ENCODE measurements at regions not wholly inside any gene's neighbourhood (a gene's known extent, or its start where the extent isn't known, plus 50 kb on each side); places are given as distances from the start of the nearest gene placed in this dataset.
"Not testable (repeated sequence)": the region's sequence is repeated elsewhere in the genome, so short reads cannot be mapped to it uniquely, and the experiment has no call there.

DNA sequence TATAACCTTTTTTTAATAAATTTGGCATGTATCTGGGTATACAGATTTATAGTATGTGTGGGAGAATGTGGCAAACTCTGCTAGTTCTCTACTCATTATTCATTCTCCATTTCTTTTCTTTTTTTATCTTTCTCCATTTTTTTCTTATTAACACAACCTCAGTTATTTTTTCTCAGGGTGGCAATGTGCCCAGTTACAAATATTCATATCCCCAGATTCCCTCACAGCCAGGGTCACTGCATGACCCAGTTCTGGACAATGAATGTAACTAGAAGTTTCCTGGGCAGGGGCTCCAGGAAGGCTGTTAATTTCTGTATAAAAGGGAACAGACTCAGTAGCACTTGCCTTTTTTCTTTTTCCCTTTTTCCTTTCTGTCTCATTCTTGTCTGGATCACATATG is 95.6 kb downstream of the VCPKMT start:
- DNase-seq: no peak

DNA sequence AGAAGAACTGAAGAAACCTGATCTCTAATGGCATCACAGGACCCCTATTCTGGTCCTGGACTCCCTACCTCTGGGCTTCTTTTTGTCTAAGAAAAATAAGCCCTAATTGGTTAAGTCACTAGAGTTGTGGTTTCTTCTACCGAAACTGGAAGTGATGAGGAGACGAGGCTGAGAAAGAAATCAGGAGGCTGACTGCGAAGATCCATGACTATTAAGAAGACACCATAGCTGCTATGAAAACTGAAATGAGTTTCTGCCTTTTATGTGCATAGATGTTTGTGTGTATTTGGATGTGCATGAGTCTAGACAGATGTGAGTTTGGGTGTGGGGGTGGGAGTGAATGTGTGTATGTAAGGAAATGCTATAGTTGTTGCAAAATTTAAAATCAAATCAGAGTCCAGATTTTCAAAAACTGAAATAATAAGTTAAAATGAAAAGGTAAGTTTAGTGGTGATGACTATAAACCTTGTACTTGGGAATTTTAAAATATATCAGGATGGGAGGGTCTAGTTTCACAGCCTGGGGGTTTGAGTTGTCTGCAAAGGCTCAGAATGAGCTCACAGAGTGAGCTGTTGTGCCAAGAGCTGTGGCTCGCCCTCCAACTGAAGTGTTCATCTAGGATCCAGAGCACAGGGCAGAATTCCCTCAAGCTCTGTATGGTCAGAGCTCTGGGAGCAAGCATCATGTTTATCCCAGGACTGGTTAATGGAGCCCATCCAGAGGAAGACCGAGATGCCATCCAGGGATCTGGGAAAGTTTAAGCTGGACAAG is 94.9 kb downstream of the VCPKMT start:
- no peak for DNase-seq

DNA sequence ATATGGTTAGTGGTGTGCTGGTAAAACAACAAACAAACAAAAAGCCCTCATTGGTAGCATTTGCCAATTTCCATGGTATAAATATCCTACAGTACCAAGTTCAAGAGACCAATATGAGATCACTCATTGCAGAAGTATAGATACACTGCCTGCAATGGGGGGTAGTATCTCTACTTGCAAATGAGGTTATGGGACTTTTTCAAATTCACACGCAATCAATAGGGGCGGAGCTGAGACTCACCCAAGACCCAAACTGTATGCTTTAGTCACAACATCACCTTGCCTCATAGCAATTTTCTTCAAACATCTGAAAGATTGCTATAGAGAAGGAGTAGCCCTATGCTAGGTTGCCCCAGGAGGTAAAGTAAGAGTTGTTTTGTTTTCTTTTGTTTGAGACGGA is 93.7 kb downstream of the VCPKMT start:
- no peak for DNase-seq

DNA sequence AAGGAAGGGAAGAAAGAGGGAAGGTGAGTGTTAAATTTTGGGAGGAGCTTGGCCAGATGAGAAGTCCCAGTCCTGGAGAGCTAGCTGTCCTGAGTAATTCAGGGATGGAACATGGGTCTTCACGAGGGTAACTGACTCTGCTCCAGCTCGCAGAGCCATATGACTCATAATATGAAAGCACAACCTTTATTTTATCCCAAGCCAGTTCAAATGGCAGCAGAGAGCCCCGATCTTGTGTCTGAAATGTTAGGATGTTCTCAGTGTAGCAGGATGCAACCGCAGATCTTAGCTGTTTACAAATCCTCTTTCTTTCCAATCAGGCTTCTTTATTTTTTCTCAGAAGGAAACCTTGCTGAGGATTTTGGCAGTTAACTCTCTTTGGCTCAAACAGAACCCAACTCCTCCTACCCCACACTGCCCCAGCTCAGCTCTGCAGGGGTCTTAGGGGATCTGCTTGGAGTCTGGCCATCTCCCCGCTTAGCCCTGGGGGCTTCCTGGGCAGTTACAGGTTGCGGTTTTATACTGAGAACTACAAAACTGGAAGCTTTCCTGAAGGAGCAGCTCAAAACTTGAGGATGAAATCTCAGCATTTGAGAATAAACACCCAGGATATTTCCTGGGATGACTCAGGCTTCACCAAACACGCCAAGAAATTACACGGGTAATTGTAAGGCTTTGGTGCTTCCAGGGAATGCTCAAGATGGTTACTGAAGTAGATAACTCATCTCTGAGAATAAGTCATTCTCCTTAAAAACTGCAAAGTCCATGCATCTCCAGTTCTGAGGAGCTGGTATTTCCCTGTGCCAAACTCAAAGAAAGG is 92.5 kb downstream of the VCPKMT start:
- no peak for DNase-seq

DNA sequence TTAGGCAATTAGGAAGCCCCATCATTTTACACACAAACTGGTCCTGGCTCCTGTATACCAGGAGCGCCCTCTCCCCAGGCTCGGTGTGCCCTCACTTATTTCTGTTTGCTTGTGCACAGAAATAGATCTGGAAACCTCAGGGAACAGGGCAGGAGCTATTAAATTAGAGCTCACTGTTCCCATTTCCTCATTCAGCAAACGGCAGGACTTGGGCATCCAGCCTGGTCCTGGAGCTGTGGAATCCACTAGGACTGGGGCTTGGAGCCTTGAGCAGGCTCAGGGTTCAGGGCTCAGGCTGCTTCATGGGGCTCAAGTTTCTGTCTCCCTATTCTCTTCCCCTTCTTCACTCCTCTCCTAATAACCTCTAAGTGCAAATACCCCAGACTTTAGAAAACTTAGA is 91.3 kb downstream of the VCPKMT start:
- DNase-seq: no peak

DNA sequence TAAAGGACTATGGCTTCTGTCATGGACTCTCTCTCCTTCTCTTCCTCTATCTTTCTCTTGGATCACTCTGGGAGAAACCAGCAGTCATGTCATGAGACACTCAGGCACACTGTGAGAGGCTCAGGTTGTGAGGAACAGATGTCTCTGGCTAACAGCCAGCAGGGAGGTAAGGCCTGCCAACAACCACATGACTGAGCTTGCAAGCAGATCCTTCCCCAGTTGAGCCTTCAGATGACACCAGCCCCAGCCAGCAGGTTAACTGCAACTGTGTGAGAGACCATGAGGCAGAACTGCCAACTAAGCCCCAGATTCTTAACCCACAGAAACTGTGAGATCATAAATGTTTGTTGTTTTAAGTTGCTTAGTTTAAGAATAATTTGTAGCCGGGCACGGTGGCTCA is 90.6 kb downstream of the VCPKMT start:
- no peak for DNase-seq

DNA sequence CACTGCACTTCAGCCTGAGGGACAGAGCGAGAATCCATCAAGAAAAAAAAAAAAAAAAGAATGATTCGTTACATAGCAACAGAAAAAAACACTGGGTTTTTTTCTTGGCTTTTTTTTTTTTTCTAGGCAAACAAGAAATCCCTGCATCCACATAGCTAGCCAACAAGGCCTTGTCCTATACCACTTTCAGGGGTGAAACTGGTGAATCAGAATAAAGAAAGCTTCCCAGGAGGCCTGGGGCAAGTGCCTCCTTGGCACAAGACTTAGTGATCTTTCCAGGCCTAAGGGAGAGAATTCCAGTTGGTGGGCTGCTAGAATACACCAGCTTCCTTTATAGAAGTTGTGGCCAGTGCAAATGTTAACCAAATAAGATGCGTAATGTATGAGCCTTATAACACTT is 90.0 kb downstream of the VCPKMT start:
- DNase-seq: no peak

DNA sequence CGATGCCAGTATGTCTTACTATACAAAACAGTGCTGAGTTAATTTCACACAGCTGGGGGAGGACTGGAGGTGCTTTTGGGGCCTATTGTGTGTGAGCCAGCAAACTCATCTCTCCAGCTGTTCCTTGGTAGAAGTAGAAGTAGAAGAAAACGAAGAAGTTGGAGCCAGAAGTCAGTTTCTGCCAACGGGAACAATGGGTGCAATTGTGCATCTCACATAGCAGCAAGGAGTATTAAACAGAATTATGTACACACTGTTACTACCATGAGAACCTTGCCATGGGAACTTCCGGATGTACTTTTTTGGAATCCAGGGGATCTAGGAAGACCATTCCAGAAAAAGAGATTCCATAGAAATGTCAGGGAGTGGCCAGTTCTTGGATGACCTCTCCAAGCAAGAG is 88.6 kb downstream of the VCPKMT start:
- DNase-seq: no peak

DNA sequence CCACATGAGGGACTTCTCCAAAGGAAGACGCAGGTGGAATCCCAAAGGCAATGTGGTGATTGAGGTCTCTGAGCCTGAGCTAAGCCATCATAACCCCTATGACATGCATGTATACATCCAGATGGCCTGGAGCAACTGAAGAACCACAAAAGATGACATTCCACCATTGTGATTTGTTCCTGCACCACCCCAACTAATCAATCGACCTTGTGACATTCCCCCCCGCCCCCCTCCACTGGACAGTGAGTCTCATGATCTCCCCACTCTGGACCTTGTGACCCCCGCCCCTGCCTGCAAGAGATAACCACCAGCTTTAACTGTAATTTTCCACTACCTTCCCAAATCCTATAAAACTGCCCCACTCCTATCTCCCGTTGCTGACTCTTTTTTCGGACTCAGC is 87.9 kb downstream of the VCPKMT start:
- no peak for DNase-seq

DNA sequence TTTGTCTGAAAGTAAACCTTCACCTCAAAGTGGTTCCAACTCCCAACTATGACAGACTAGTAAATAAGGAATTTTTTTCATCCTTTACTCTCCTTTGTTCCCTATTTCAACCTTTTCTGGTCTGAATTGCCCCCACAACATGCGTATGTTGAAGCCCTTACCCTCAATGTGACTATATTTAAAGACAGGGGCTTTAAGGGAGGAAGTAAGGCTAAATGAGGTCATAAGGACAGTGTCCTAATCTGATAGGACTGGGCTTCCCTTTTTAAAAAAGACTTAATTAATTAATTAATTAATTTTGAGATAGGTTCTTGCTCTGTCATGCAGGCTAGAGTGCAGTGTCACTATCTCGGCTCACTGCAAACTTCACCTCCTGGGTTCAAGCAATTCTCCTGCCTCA is 86.3 kb downstream of the VCPKMT start:
- DNase-seq: no peak

DNA sequence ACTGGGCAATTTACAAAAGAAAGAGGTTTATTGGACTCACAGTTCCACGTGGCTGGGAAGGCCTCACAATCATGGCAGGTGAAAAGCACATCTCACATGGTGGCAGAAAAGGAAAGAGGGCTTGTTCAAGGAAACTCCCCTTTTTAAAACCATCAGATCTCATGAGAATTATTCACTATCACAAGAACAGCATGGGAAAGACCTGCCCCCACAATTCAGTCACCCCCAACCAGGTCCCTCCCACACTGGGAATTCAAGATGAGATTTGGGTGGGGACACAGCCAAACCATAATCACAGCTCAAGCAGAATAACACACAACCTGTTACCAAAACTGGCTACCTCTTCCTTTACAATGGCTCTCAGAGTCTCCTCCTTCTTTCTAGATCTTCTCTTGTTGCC is 85.5 kb downstream of the VCPKMT start:
- not testable (repeated sequence) for DNase-seq

DNA sequence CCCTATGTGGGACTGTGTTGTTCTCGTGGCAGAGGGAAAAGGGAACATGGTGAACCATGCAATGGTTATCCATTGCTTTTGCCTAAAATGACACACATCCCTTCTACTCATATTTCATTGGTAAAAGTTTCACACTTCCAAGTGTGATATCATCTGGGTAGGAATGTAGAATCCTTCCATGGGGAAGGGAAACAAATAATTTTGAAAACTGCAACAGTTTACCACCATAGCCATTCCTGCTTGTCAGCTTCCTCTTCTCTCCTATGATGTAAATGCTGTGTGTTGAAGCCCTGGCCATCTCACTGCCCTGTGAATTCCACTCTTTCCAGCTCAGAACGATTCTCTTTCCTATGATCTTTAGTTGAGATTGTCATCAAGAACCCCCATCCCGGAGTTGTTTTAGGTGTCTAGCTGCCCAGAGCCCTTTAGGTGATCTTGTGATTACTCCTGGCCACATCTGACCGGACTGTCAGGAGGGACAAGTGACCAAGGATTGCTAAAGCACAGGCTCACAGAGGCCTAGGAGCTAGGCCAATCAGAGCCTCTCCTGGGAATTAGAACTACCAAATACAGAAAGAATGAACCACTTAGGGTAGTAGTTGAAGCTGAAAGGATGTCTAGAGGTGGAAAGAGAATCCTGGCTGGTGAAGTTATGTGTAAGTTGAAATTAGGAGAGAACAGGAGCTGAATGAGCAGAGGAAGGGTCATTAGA is 84.6 kb downstream of the VCPKMT start:
- no peak for DNase-seq

DNA sequence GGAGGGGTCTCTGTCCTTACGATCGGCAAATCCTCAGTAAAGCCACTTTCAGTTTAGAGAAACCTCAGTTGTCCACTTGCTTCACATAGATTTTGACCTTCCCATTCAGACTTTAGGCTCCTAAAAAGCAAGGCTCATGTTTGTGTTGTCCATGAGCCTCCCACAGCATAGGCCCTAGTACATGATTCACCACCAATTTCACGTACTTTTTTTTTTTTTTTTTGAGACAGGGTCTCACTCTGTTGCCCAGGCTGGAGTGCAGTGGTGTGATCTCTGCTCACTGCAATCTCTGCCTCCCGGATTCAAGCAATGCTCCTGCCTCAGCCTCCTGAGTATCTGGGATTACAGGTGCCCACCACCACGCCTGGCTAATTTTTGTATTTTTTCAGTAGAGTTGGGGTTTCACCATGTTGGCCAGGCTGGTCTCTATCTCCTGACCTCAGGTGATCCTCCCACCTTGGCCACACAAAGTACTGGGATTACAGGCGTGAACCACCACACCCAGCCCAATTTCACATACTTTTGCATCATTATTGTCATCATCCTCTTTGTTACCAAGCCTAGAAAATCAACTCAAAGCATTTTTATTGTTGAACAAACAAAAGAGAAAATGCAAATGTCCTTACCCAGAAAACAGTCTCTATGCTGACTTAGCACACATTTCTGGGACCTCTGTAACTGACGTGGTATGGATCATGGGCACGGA is 83.8 kb downstream of the VCPKMT start:
- not testable (repeated sequence) for DNase-seq

DNA sequence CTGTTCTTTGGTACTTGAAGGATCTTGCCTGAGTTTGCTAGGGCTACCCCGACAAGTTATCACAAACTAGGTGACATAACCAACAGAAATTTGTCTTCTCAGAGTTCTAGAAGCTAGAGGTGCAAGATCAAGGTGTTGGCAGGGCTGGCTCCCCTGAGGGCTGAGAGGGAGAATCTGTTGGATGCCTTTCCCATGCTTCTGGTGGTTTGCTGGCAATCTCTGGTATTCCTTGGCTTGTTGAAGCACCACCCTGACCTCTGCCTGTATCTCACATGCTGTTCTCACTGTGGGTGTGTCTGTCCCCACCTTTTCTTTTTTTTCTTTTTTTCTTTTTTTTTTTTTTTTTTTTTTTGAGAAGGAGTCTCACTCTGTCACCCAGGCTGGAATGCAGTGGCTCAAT is 81.2 kb downstream of the VCPKMT start:
- no peak for DNase-seq

DNA sequence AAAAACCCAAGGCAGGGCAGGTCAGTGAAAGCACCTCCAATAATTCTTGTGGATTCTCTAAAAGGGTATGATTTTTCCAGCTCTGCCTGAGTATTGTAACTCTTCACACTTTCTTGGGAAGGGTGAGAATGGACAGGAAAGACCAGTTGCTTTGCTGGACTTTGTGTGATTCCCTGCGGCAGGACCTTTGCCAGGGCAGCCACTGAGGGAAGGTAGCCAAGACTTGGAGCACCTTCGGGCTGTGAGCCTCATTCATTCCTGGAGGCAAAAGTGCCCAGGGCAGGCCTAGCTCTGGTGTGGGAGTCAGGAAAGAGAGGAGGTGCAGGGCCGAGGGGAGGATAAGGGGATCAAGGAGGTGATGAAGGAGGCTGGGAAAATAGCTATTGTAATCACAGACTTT is 80.2 kb downstream of the VCPKMT start:
- no peak for DNase-seq

DNA sequence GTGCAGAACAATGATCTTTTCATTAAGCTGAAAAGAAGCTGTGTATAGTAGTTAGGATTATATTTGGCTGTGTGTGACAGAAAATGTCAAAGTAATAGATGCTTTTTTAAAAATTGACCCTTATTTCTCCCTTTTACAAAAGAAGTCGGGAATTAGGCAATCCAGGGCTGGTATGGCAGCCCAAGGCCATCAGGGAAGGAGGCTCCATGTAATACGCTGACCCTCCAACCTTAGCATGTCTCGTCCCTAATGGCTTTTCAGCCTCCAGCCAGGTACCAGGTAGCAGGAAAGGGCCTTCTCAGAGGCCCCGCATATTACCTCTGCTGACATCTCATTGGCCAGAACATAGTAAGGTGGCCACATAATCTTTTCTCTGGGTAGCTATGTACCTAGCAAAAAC is 79.7 kb downstream of the VCPKMT start:
- no peak for DNase-seq

DNA sequence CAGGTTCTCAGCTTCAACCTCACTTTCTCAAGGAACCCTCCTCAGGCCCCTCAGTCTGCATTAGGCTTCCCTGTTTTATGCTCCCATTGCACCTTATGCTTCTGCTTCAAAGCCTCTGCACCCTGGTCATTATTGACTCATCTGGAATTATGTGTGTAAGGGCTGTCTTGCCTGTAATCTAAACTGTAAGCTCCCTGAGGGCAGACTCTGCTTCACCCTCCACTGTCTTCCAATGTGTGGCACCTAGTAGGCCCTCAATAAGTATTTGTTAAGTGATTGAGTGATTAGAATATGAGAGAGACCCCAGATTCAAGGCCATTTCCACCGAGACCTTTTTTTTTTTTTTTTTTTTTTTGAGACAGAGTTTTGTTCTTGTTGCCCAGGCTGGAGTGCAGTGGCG is 79.1 kb downstream of the VCPKMT start:
- DNase-seq: no peak

DNA sequence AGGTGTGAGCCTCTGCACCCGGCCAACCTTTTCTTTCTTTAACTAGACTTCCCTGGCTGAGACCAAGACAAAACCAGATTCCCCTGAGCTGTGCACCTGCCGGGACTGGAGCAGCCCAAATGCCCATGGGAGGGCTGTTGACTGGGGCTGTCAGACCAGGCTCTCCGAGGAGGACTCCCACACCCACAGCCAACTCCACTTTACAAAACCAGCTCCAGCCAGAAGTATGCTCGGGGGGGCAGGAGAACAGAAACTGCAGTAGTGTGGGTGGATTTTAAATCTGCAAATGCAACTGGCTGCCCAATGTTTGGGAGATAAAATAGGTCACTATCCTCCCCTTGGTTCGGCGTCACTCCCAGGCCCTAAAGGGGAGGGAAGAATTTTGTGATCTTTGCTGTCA is 78.5 kb downstream of the VCPKMT start:
- DNase-seq: no peak

DNA sequence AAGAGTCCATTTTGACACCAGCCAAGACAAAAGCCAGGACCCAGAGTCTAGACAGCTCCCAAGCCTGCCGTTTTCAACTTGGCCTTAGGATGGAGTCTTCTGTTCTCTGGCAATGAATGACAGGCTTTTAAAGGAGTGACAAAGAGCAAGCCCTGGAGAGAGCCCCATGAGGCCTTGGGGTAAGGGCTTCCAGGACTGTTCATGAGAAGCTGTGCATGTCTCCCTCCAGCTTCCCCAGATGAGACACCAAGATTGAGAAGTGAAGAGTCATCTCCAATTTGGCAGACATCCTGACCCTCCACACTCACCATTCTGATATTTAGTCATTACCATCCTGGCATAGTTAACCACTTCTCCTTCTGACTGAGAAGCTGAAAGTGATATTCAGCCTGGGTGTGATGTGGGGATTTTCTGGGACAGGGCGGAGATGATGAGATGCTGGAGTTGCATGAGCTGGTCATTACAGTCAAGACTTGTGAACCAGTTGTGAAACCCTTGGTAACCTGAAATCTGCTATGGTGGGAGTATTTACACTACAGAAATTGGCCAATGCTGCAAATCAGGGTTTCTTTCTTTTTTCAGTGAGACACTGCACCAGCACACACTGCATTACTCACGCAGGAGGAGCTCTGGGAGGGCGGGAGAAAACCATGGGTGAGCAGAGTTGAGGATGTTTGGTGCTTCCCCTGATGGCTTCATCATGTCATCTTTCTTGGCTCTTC is 77.8 kb downstream of the VCPKMT start:
- no peak for DNase-seq

DNA sequence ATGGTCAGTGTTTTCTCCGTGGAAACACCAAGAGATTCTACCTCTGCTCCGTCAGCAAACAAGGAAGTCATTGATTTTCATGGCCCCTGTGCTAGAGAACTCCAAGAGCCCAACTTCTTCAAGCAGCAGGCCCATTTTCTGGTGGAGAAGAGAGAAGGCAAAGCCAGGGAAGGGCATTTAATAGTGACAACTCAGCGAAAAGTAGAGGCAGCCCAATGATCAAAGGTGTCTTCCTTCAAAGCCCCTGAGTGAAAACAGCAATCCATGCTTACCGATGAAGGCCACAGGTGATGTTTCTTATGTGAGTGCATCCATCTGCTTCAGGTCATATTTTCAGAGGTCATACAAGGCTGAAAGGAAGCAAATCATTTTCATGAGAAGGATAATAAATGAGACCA is 77.3 kb downstream of the VCPKMT start:
- DNase-seq: no peak

DNA sequence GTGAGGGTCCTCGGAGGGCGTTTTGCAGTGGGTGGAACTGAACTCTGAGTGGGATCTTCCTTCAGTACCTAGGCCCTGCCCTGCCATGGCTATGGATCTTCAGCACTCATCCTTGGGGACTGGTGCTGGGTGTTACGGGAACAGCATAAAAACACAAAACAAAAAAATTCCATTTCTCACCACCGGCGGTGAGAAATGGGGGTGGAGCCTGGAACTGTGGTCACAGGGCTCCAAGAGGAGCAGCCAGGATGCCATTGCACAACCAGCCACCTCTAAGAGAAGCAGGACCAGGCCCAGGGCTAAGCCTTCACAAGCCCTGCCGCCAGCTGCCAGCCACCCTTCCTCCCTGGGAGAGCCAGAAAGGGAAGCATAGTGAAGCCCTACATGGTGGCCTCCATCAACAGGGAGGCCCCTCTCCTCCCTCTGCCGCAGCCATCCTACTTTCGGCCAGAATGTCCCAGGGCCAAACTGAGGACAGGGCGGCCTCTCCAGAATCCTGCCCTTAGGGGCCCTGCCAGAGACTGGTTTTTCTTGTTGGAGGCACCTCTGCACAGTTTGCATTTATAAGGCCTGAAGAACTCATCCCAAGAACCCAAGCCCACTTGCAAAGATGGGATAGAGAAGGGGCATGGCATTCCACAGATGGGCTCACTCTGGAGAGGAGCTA is 76.5 kb downstream of the VCPKMT start:
- DNase-seq: no peak

DNA sequence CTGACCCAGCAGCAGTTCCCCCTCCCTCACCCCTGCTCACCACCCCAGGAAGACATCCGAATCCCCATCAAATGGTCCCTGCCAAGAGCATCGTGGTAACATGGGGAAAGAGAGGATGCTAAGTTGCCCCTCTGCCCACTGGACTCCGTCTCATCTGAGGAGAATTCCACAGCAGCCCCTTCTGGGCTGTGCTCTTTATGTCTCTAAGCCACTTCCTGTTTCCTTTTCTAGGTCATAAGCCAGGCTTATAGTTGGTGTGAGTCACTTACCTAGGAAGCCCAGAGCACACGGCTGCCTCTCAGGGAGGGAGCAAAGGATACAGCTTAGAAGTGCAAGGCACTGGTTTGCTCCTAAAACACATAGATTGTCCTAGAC is 76.0 kb downstream of the VCPKMT start:
- DNase-seq: no peak
